ENCODE measurements at regions not wholly inside any gene's neighbourhood (a gene's known extent, or its start where the extent isn't known, plus 50 kb on each side); places are given as distances from the start of the nearest gene placed in this dataset.
"Not testable (repeated sequence)": the region's sequence is repeated elsewhere in the genome, so short reads cannot be mapped to it uniquely, and the experiment has no call there.

GRCh38 chr1:199843096-199843495, 184.4 kb upstream of the NR5A2 start:
- TF ChIP-seq CTCF (IDR thresholded peaks at IDR 0.05); POLR2A (IDR thresholded peaks at IDR 0.05); POLR2AphosphoS5 (IDR thresholded peaks at IDR 0.05; ENCODE audit: insufficient read depth in 1 of 2, low read depth in 1 of 2): not testable (repeated sequence)

Data from vagina (tissue), 2 donors.